ENCODE measurements at regions not wholly inside any gene's neighbourhood (a gene's known extent, or its start where the extent isn't known, plus 50 kb on each side); places are given as distances from the start of the nearest gene placed in this dataset.

DNA sequence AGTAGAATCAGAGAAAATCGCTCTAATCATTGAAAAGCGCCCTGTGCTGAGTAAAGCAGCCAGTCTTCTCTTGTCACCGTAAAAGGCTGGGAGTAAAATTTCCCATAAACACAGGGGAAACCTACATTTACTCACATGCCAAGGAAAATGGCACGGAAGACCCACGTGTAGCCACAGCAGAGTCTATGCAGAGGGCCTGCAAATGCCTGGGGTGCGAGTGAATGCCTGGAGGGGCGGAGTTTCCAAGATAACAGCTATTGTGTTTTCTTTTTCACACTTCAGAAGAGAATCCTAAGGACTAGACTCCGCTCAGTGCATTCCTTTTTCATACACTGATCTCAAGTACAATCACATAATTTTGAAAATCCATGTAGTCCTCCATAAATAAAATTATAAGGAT lies 159.9 kb upstream of the FOXN3 start:
- H3K9me3 ChIP-seq (ENCODE audit: control extremely low read depth in 1 of 3, control insufficient read depth in 2 of 3, insufficient read depth in 1 of 3, low read length in 2 of 3): no peaks in the 10 kb centered on the region
- intact Hi-C loops (cut with micrococcal nuclease): no loop called here
- Mint-ChIP-seq H3K4me3 (no peak overlapping the region), H3K9me3 (ENCODE audit: insufficient read depth) (no peaks in the 10 kb centered on the region), H3K27me3 (no peaks in the 10 kb centered on the region), H3K27ac (no peak overlapping the region), H3K4me1 (peaks cover 22% of the 10 kb centered on the region)
- H3K4me2 ChIP-seq (replicated peaks; ENCODE audit: low read depth, low read length, poor library complexity, severe bottlenecking): no peak overlapping the region
- H3K27me3 ChIP-seq (replicated peaks in 1 of 4; ENCODE audit: control extremely low read depth in 1 of 4, control insufficient read depth in 3 of 4, insufficient read depth in 4 of 4, low read length in 3 of 4): no peaks in the 10 kb centered on the region
- H3K9ac ChIP-seq (ENCODE audit: low read length): no peak overlapping the region
- H3K36me3 ChIP-seq (replicated peaks in 1 of 2; ENCODE audit: control extremely low read depth in 1 of 2, control insufficient read depth in 1 of 2, extremely low read depth in 1 of 2, insufficient read depth in 2 of 2, low read length in 1 of 2): peaks cover 0 to 17% of the 10 kb centered on the region in 2 experiments
- WGBS (ENCODE audit: insufficient coverage): 100% methylated on average over 2 of the region's 8 CpGs
- H2AFZ ChIP-seq (ENCODE audit: insufficient read depth, low read depth, low read length, poor library complexity, severe bottlenecking): no peak overlapping the region
- ATAC-seq (ENCODE audit: low read depth): no peak
- H3K4me1 ChIP-seq (ENCODE audit: control insufficient read depth in 2 of 2, insufficient read depth in 2 of 2, low read length in 2 of 2): peaks cover 5 to 6% of the 10 kb centered on the region in 2 donors
- ChIA-PET POLR2A (no interaction called here), CTCF (no interaction called here)
- no peak overlapping the region for H3K4me3 ChIP-seq (ENCODE audit: control extremely low read depth in 1 of 5, extremely low read depth in 1 of 5, insufficient read depth in 1 of 5, low read depth in 2 of 5, low read length in 4 of 5)
- H3K27ac ChIP-seq (ENCODE audit: low read length in 2 of 2): no peak overlapping the region
- H4K20me1 ChIP-seq (ENCODE audit: control insufficient read depth, insufficient read depth, low read length, poor library complexity, severe bottlenecking): peaks cover 32% of the 10 kb centered on the region
- no peak for DNase-seq
- H3K79me2 ChIP-seq (ENCODE audit: control insufficient read depth, insufficient read depth, low read length): peaks cover 93% of the 10 kb centered on the region
- TF ChIP-seq, protein P1, sequence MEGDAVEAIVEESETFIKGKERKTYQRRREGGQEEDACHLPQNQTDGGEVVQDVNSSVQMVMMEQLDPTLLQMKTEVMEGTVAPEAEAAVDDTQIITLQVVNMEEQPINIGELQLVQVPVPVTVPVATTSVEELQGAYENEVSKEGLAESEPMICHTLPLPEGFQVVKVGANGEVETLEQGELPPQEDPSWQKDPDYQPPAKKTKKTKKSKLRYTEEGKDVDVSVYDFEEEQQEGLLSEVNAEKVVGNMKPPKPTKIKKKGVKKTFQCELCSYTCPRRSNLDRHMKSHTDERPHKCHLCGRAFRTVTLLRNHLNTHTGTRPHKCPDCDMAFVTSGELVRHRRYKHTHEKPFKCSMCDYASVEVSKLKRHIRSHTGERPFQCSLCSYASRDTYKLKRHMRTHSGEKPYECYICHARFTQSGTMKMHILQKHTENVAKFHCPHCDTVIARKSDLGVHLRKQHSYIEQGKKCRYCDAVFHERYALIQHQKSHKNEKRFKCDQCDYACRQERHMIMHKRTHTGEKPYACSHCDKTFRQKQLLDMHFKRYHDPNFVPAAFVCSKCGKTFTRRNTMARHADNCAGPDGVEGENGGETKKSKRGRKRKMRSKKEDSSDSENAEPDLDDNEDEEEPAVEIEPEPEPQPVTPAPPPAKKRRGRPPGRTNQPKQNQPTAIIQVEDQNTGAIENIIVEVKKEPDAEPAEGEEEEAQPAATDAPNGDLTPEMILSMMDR (IDR thresholded peaks at IDR 0.05): no peak
- TF ChIP-seq EZH2 (IDR thresholded peaks at IDR 0.05; ENCODE audit: borderline replicate concordance, insufficient read depth, low read depth, low read length, poor library complexity, severe bottlenecking): no peak

DNA sequence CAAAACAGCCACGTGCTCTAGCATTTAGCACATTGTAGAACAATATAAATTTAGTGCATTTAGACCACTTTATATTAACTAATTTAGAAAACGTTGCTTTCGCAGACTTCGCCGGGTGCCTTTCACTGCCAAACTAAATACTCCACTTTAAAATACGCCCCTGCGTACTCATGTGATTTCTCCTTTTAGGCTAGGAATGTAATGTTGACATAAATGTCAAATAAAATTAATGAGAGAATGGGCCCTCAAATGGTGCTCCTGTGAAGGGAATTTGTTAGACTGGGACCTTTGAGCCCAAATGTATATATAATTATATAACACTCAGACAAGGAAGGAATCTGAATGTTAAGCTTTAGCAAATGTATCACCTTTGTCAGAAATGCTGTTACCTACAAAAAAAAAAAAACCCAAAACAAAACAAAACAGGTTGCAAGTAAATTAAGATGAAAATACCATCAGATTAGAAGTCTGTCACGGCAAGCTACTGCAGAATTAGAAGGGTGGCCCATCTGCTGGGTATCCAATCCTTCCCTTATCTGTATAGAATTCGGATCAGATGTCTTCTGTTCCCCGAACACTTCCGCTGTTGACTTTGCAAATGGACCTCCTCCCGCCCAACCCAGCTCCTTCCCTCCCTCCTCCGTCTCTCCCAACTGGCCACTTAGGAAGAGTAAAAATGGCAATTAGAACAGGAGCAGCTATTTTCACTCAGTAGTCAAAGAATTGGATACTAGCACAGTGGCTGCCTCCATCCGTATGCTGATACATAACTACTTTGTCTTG lies 159.3 kb upstream of the FOXN3 start:
- no peaks in the 10 kb centered on the region for H3K27me3 ChIP-seq (replicated peaks in 1 of 4; ENCODE audit: control extremely low read depth in 1 of 4, control insufficient read depth in 3 of 4, insufficient read depth in 4 of 4, low read length in 3 of 4)
- H3K27ac ChIP-seq (ENCODE audit: low read length in 2 of 2): no peak overlapping the region
- no peaks in the 10 kb centered on the region for H3K9me3 Mint-ChIP-seq (ENCODE audit: insufficient read depth)
- TF ChIP-seq, protein P1 (IDR thresholded peaks at IDR 0.05): no peak
- TF ChIP-seq EZH2 (IDR thresholded peaks at IDR 0.05; ENCODE audit: borderline replicate concordance, insufficient read depth, low read depth, low read length, poor library complexity, severe bottlenecking): no peak
- CTCF ChIA-PET: interaction anchor here (1.0 kb wide), 1 partner anchor 399 kb away, joined by 4 read pairs; no protein-coding TSS in a partner anchor
- POLR2A ChIA-PET: no interaction called here
- peaks cover 93% of the 10 kb centered on the region for H3K79me2 ChIP-seq (ENCODE audit: control insufficient read depth, insufficient read depth, low read length)
- H3K36me3 ChIP-seq (replicated peaks in 1 of 2; ENCODE audit: control extremely low read depth in 1 of 2, control insufficient read depth in 1 of 2, extremely low read depth in 1 of 2, insufficient read depth in 2 of 2, low read length in 1 of 2): peaks cover 0 to 17% of the 10 kb centered on the region in 2 experiments
- peaks cover 5 to 6% of the 10 kb centered on the region in 2 donors for H3K4me1 ChIP-seq (ENCODE audit: control insufficient read depth in 2 of 2, insufficient read depth in 2 of 2, low read length in 2 of 2)
- H3K4me3 Mint-ChIP-seq: no peak overlapping the region
- ATAC-seq (ENCODE audit: low read depth) (no peak), DNase-seq (no peak)
- intact Hi-C loops (cut with micrococcal nuclease): no loop called here
- WGBS (ENCODE audit: insufficient coverage): 100% methylated on average over 2 of the region's 14 CpGs
- no peak overlapping the region for H3K9ac ChIP-seq (ENCODE audit: low read length)
- H3K27me3 Mint-ChIP-seq: no peaks in the 10 kb centered on the region
- H3K4me3 ChIP-seq (ENCODE audit: control extremely low read depth in 1 of 5, extremely low read depth in 1 of 5, insufficient read depth in 1 of 5, low read depth in 2 of 5, low read length in 4 of 5): no peak overlapping the region
- no peak overlapping the region for H3K27ac Mint-ChIP-seq
- no peak overlapping the region for H3K4me2 ChIP-seq (replicated peaks; ENCODE audit: low read depth, low read length, poor library complexity, severe bottlenecking)
- H3K9me3 ChIP-seq (ENCODE audit: control extremely low read depth in 1 of 3, control insufficient read depth in 2 of 3, insufficient read depth in 1 of 3, low read length in 2 of 3): no peaks in the 10 kb centered on the region
- peaks cover 32% of the 10 kb centered on the region for H4K20me1 ChIP-seq (ENCODE audit: control insufficient read depth, insufficient read depth, low read length, poor library complexity, severe bottlenecking)
- H3K4me1 Mint-ChIP-seq: peaks cover 22% of the 10 kb centered on the region
- no peak overlapping the region for H2AFZ ChIP-seq (ENCODE audit: insufficient read depth, low read depth, low read length, poor library complexity, severe bottlenecking)

Data from B cell (primary cell).